HEK293 (cell line): ENCODE measurements at regions not wholly inside any gene's neighbourhood (a gene's known extent, or its start where the extent isn't known, plus 50 kb on each side); places are given as distances from the start of the nearest gene placed in this dataset.

ENCODE experiments used
- CTCF ChIA-PET: fragments of 350-600 bp; formaldehyde crosslinking; extraction: SDS; loops from one replicate; lab custom pipeline; 2021; ENCODE audit warnings: antibody characterized with exemption; lab: Yijun Ruan, JAX
- POLR2A ChIA-PET: fragments of 300-600 bp; formaldehyde crosslinking; extraction: SDS; loops from one replicate; lab custom pipeline; 2020; ENCODE audit warnings: antibody characterized with exemption, inconsistent platforms; lab: Yijun Ruan, JAX
- H3K27ac ChIP-seq: fragments of 200-500 bp; sonication (Bioruptor generic); 2 replicates; pipeline ENCODE4 v1.5.1; 2014; ENCODE audit warnings: low read depth, low read length, control low read depth, inconsistent platforms; ENCODE audit errors: extremely low read depth
- H3K36me3 ChIP-seq, 2 experiments: fragments of 200-500 bp in 1 of 2; sonication (Bioruptor generic) in 1 of 2; 1 replicate in 1 of 2; 2 replicates in 1 of 2; pipeline ENCODE4 v1.5.1; 2014 to 2017; ENCODE audit warnings: inconsistent platforms in 2 of 2, low read length in 2 of 2; ENCODE audit not compliant: control insufficient read depth in 2 of 2, insufficient read depth in 1 of 2
- H3K4me1 ChIP-seq: fragments of 200-500 bp; sonication (Bioruptor generic); 2 replicates; pipeline ENCODE4 v1.5.1; 2014; ENCODE audit warnings: mild to moderate bottlenecking, low read length, inconsistent platforms; ENCODE audit not compliant: control insufficient read depth, insufficient read depth
- H3K4me3 ChIP-seq: 2 replicates; pipeline ENCODE4 v1.5.1; 2011; ENCODE audit warnings: low read depth, mild to moderate bottlenecking, control low read depth, low read length, moderate library complexity
- H3K9me3 ChIP-seq: fragments of 200-500 bp; sonication (Bioruptor generic); 2 replicates; pipeline ENCODE4 v1.5.1; 2014; ENCODE audit warnings: low read depth, low read length, inconsistent platforms; ENCODE audit not compliant: control insufficient read depth, insufficient read depth
- EGR2 ChIP-seq: fragments of 450-650 bp; formaldehyde crosslinking; IDR thresholded peaks from 2 replicates; pipeline ENCODE4 v1.5.1; 2016; ENCODE audit warnings: low read depth, missing biosample characterization, missing genetic modification characterization
- ZFHX2 ChIP-seq: fragments of 450-650 bp; formaldehyde crosslinking; conservative IDR thresholded peaks from 2 replicates; pipeline ENCODE4 v1.5.1; 2016; ENCODE audit warnings: missing biosample characterization, missing genetic modification characterization
- ZFP41 ChIP-seq: fragments of 450-650 bp; formaldehyde crosslinking; IDR thresholded peaks from 2 replicates; pipeline ENCODE4 v1.5.1; 2016; ENCODE audit warnings: missing biosample characterization, missing genetic modification characterization, borderline replicate concordance
- ZNF174 ChIP-seq: fragments of 450-650 bp; formaldehyde crosslinking; IDR thresholded peaks from 2 replicates; pipeline ENCODE4 v1.5.0; 2017; ENCODE audit warnings: missing biosample characterization, mild to moderate bottlenecking, missing genetic modification characterization
- ZNF175 ChIP-seq: fragments of 450-650 bp; formaldehyde crosslinking; IDR thresholded peaks from 2 replicates; pipeline ENCODE4 v1.5.1; 2016; ENCODE audit warnings: missing biosample characterization, missing genetic modification characterization
- ZNF248 ChIP-seq: fragments of 450-650 bp; formaldehyde crosslinking; IDR thresholded peaks from 2 replicates; pipeline ENCODE4 v1.5.1; 2017; ENCODE audit warnings: missing biosample characterization, missing genetic modification characterization
- ZNF266 ChIP-seq: fragments of 450-650 bp; formaldehyde crosslinking; IDR thresholded peaks from 2 replicates; pipeline ENCODE4 v1.5.1; 2016; ENCODE audit warnings: missing biosample characterization, missing genetic modification characterization, low read depth
- ZNF324 ChIP-seq: fragments of 450-650 bp; formaldehyde crosslinking; IDR thresholded peaks from 2 replicates; pipeline ENCODE4 v1.5.1; 2016; ENCODE audit warnings: missing biosample characterization, missing genetic modification characterization
- ZNF391 ChIP-seq: fragments of 450-650 bp; formaldehyde crosslinking; IDR thresholded peaks from 2 replicates; pipeline ENCODE4 v1.5.1; 2016; ENCODE audit warnings: low read depth, missing biosample characterization, missing genetic modification characterization, borderline replicate concordance
- ZNF510 ChIP-seq: fragments of 450-650 bp; formaldehyde crosslinking; IDR thresholded peaks from 2 replicates; pipeline ENCODE4 v1.5.1; 2018; ENCODE audit warnings: mild to moderate bottlenecking, missing genetic modification characterization, missing biosample characterization; ENCODE audit not compliant: insufficient replicate concordance
- ZNF596 ChIP-seq: fragments of 450-650 bp; IDR thresholded peaks from 2 replicates; pipeline ENCODE4 v1.5.0; 2018; ENCODE audit warnings: missing biosample characterization, mild to moderate bottlenecking, missing genetic modification characterization, moderate library complexity
- ZNF626 ChIP-seq: fragments of 450-650 bp; sonication (Bioruptor Pico); formaldehyde crosslinking; IDR thresholded peaks from 2 replicates; pipeline ENCODE4 v1.5.1; 2018; ENCODE audit warnings: missing biosample characterization, missing genetic modification characterization, inconsistent platforms
- ZNF830 ChIP-seq: fragments of 450-650 bp; IDR thresholded peaks from 2 replicates; pipeline ENCODE4 v1.5.0; 2018; ENCODE audit warnings: missing biosample characterization, missing genetic modification characterization, low read depth, mild to moderate bottlenecking, moderate library complexity
- ZNF837 ChIP-seq: fragments of 450-650 bp; formaldehyde crosslinking; IDR thresholded peaks from 2 replicates; pipeline ENCODE4 v1.5.1; 2016; ENCODE audit warnings: missing biosample characterization, missing genetic modification characterization
- TF ChIP-seq, protein P1 (sequence below): fragments of 450-650 bp; formaldehyde crosslinking; IDR thresholded peaks from 2 replicates; pipeline ENCODE4 v1.5.1; 2017; ENCODE audit warnings: missing biosample characterization, mild to moderate bottlenecking, missing genetic modification characterization, moderate library complexity
- TF ChIP-seq, protein P2 (sequence below): fragments of 450-650 bp; formaldehyde crosslinking; IDR thresholded peaks from 2 replicates; pipeline ENCODE4 v1.5.1; 2016; ENCODE audit warnings: missing biosample characterization, missing genetic modification characterization
- TF ChIP-seq, protein P3 (sequence below): fragments of 450-650 bp; IDR thresholded peaks from 2 replicates; pipeline ENCODE4 v1.5.1; 2018; ENCODE audit warnings: missing biosample characterization, missing genetic modification characterization
- TF ChIP-seq, protein P4 (sequence below): fragments of 450-650 bp; formaldehyde crosslinking; IDR thresholded peaks from 2 replicates; pipeline ENCODE4 v1.5.1; 2016; ENCODE audit warnings: missing biosample characterization, missing genetic modification characterization

DNA sequence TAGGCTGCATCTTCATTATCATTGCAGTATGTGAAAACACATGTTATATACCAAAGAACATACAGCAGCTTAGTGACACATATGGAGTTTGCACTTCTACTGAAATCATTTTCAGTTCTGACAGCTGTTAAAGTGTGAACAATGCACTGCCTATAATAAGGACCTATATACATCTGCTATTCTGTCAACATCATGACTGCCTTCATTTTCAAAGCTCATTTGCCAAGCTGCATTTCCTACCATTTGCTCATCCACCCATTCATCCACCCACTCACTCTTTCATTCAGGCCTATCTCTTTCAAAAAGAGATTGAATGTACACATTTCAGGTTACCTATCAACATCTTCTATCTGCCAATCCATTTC is 81.7 kb upstream of the STK17B start:
- Histone ChIP-seq H3K4me1 (no peaks in the 10 kb centered on the region), H3K27ac (no peak overlapping the region), H3K4me3 (no peak overlapping the region), H3K36me3 (no peaks in the 10 kb centered on the region)
- POLR2A ChIA-PET = no interaction called here
- no peak for TF ChIP-seq ZNF596 (tag by site-specific recombination)
- TF ChIP-seq, protein P1, sequence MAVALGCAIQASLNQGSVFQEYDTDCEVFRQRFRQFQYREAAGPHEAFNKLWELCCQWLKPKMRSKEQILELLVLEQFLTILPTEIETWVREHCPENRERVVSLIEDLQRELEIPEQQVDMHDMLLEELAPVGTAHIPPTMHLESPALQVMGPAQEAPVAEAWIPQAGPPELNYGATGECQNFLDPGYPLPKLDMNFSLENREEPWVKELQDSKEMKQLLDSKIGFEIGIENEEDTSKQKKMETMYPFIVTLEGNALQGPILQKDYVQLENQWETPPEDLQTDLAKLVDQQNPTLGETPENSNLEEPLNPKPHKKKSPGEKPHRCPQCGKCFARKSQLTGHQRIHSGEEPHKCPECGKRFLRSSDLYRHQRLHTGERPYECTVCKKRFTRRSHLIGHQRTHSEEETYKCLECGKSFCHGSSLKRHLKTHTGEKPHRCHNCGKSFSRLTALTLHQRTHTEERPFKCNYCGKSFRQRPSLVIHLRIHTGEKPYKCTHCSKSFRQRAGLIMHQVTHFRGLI (tag by site-specific recombination) = no peak
- TF ChIP-seq ZNF266 (tag by site-specific recombination) = no peak
- TF ChIP-seq, protein P2, sequence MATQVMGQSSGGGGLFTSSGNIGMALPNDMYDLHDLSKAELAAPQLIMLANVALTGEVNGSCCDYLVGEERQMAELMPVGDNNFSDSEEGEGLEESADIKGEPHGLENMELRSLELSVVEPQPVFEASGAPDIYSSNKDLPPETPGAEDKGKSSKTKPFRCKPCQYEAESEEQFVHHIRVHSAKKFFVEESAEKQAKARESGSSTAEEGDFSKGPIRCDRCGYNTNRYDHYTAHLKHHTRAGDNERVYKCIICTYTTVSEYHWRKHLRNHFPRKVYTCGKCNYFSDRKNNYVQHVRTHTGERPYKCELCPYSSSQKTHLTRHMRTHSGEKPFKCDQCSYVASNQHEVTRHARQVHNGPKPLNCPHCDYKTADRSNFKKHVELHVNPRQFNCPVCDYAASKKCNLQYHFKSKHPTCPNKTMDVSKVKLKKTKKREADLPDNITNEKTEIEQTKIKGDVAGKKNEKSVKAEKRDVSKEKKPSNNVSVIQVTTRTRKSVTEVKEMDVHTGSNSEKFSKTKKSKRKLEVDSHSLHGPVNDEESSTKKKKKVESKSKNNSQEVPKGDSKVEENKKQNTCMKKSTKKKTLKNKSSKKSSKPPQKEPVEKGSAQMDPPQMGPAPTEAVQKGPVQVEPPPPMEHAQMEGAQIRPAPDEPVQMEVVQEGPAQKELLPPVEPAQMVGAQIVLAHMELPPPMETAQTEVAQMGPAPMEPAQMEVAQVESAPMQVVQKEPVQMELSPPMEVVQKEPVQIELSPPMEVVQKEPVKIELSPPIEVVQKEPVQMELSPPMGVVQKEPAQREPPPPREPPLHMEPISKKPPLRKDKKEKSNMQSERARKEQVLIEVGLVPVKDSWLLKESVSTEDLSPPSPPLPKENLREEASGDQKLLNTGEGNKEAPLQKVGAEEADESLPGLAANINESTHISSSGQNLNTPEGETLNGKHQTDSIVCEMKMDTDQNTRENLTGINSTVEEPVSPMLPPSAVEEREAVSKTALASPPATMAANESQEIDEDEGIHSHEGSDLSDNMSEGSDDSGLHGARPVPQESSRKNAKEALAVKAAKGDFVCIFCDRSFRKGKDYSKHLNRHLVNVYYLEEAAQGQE (tag by site-specific recombination) = no peak
- no peak for TF ChIP-seq ZNF626 (tag by site-specific recombination)
- TF ChIP-seq, protein P3, sequence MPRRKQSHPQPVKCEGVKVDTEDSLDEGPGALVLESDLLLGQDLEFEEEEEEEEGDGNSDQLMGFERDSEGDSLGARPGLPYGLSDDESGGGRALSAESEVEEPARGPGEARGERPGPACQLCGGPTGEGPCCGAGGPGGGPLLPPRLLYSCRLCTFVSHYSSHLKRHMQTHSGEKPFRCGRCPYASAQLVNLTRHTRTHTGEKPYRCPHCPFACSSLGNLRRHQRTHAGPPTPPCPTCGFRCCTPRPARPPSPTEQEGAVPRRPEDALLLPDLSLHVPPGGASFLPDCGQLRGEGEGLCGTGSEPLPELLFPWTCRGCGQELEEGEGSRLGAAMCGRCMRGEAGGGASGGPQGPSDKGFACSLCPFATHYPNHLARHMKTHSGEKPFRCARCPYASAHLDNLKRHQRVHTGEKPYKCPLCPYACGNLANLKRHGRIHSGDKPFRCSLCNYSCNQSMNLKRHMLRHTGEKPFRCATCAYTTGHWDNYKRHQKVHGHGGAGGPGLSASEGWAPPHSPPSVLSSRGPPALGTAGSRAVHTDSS (tag by site-specific recombination) = no peak
- TF ChIP-seq ZNF175 (tag by site-specific recombination) = no peak
- TF ChIP-seq ZNF837 (tag by site-specific recombination) = no peak
- no peak for TF ChIP-seq EGR2 (tag by site-specific recombination)
- no peak for TF ChIP-seq ZNF510 (tag by site-specific recombination)
- TF ChIP-seq ZNF248 (tag by site-specific recombination) = no peak
- no peak for TF ChIP-seq ZNF324
- no peak for TF ChIP-seq ZNF830 (tag by site-specific recombination)
- TF ChIP-seq, all 188 proteins: peak for 0
- H3K9me3 ChIP-seq = no peaks in the 10 kb centered on the region
- CTCF ChIA-PET = no interaction called here

GRCh38 chr2:196256585-196256984 is 85.2 kb upstream of the STK17B start:
- CTCF ChIA-PET = interaction anchor here (0.9 kb wide), 1 partner anchor 19 kb away, joined by 4 read pairs; no protein-coding TSS in a partner anchor
- H3K27ac ChIP-seq = no peak overlapping the region
- H3K36me3 ChIP-seq = no peaks in the 10 kb centered on the region
- H3K4me1 ChIP-seq = 0 out of 2 replicates have a peak, but pooled peaks cover 2% of the 10 kb centered on the region
- TF ChIP-seq, protein P4, sequence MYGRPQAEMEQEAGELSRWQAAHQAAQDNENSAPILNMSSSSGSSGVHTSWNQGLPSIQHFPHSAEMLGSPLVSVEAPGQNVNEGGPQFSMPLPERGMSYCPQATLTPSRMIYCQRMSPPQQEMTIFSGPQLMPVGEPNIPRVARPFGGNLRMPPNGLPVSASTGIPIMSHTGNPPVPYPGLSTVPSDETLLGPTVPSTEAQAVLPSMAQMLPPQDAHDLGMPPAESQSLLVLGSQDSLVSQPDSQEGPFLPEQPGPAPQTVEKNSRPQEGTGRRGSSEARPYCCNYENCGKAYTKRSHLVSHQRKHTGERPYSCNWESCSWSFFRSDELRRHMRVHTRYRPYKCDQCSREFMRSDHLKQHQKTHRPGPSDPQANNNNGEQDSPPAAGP = no peak
- POLR2A ChIA-PET = no interaction called here
- H3K4me3 ChIP-seq = no peak overlapping the region
- no peaks in the 10 kb centered on the region for H3K9me3 ChIP-seq

DNA sequence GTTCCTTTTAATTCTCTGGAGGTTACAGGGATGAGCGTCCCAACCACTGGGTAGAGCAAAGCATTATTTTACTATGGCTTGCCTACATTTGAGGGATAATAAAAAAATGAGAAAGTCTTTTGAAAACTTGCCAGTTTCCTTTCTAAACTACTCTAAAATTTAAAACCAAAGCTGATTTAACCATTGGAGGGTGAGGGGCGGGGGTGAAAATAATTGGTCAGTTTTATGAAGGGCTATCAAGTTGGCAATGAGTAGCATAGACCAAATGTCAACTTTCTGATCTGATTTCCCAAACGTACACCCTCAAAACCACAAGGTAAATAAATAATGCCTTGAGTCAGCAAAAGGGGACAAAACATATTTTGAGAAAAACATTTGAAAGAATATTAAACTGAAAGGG is 85.7 kb upstream of the STK17B start:
- ChIA-PET CTCF (no interaction called here), POLR2A (no interaction called here)
- Histone ChIP-seq H3K4me1 (0 out of 2 replicates have a peak, but pooled peaks cover 2% of the 10 kb centered on the region), H3K36me3 (no peaks in the 10 kb centered on the region), H3K9me3 (no peaks in the 10 kb centered on the region), H3K4me3 (no peak overlapping the region), H3K27ac (no peak overlapping the region)
- TF ChIP-seq ZNF174 (tag by site-specific recombination) (no peak), ZNF596 (tag by site-specific recombination) (no peak), ZNF391 (tag by site-specific recombination) (no peak), ZNF324 (no peak), ZFHX2 (tag by site-specific recombination) (no peak), ZFP41 (tag by site-specific recombination) (no peak)
- TF ChIP-seq, protein P2 (tag by site-specific recombination) = no peak
